Sigmoid colon (tissue), 4 donors: ENCODE measurements at regions not wholly inside any gene's neighbourhood (a gene's known extent, or its start where the extent isn't known, plus 50 kb on each side); places are given as distances from the start of the nearest gene placed in this dataset.
"Not testable (repeated sequence)": the region's sequence is repeated elsewhere in the genome, so short reads cannot be mapped to it uniquely, and the experiment has no call there.

ENCODE experiments used
- EP300 ChIP-seq, 4 donors: sonication (generic); formaldehyde crosslinking; IDR thresholded peaks; one replicate each; pipeline ENCODE4 v1.6.1; 2017; ENCODE audit warnings: antibody characterized with exemption in 4 of 4
- POLR2A ChIP-seq, 2 donors: fragments of 450-650 bp; IDR thresholded peaks; one replicate each; pipeline ENCODE4 v1.6.1; 2016; ENCODE audit warnings: antibody characterized with exemption in 2 of 2, mild to moderate bottlenecking in 2 of 2, moderate library complexity in 2 of 2
- TF ChIP-seq, protein P1 (sequence below), 4 experiments: fragments of 450-650 bp in 3 of 4; fragments of 200-600 bp in 1 of 4; IDR thresholded peaks; one replicate each; pipeline ENCODE4 v1.5.1; 2016 to 2019; ENCODE audit warnings: antibody characterized with exemption in 4 of 4, mild to moderate bottlenecking in 3 of 4, moderate library complexity in 2 of 4

DNA sequence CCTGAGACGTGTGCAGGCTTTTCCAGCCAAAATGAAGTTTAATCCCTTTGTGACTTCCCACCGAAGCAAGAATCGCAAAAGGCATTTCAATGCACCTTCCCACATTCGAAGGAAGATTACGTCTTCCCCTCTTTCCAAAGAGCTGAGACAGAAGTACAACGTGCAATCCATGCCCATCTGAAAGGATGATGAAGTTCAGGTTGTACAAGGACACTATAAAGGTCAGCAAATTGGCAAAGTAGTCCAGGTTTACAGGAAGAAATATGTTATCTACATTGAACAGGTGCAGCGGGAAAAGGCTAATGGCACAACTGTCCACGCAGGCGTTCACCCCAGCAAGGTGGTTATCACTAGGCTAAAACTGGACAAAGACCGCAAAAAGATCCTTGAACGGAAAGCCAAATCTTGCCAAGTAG, 83.6 kb upstream of the PPP2R5C start:
- TF ChIP-seq, protein P1, sequence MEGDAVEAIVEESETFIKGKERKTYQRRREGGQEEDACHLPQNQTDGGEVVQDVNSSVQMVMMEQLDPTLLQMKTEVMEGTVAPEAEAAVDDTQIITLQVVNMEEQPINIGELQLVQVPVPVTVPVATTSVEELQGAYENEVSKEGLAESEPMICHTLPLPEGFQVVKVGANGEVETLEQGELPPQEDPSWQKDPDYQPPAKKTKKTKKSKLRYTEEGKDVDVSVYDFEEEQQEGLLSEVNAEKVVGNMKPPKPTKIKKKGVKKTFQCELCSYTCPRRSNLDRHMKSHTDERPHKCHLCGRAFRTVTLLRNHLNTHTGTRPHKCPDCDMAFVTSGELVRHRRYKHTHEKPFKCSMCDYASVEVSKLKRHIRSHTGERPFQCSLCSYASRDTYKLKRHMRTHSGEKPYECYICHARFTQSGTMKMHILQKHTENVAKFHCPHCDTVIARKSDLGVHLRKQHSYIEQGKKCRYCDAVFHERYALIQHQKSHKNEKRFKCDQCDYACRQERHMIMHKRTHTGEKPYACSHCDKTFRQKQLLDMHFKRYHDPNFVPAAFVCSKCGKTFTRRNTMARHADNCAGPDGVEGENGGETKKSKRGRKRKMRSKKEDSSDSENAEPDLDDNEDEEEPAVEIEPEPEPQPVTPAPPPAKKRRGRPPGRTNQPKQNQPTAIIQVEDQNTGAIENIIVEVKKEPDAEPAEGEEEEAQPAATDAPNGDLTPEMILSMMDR (IDR thresholded peaks at IDR 0.05), result not testable (repeated sequence)
- not testable (repeated sequence) for TF ChIP-seq EP300, POLR2A (IDR thresholded peaks at IDR 0.05)
